NB4 (cell line): ENCODE measurements at regions not wholly inside any gene's neighbourhood (a gene's known extent, or its start where the extent isn't known, plus 50 kb on each side); places are given as distances from the start of the nearest gene placed in this dataset.

Experiments used
- DNase-seq: peaks from one replicate; pipeline ENCODE4 v3.0.0; 2010; ENCODE audit warnings: low read depth
- H3K4me3 ChIP-seq: one replicate; pipeline ENCODE4 v1.5.1; 2011; ENCODE audit warnings: mild to moderate bottlenecking, low read depth, low read length, moderate library complexity
- CTCF ChIP-seq: IDR thresholded peaks from one replicate; pipeline ENCODE4 v1.5.1; 2012; ENCODE audit warnings: low read depth, low read length
- MYC ChIP-seq: IDR thresholded peaks from 2 replicates; pipeline ENCODE4 v1.6.1; 2011; ENCODE audit warnings: low read depth, low read length
- POLR2A ChIP-seq: IDR thresholded peaks from 2 replicates; pipeline ENCODE4 v1.6.1; 2011; ENCODE audit warnings: mild to moderate bottlenecking; ENCODE audit not compliant: insufficient read length; ENCODE audit errors: extremely low read depth
- TF ChIP-seq, protein P1 (sequence below): IDR thresholded peaks from 2 replicates; pipeline ENCODE4 v1.6.1; 2011; ENCODE audit warnings: low read depth, low read length

- no peak overlapping the region for H3K4me3 ChIP-seq
- TF ChIP-seq MYC (no peak), POLR2A (no peak), CTCF (no peak)
- TF ChIP-seq, protein P1, sequence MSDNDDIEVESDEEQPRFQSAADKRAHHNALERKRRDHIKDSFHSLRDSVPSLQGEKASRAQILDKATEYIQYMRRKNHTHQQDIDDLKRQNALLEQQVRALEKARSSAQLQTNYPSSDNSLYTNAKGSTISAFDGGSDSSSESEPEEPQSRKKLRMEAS, result no peak
- no peak for DNase-seq
Measured at GRCh38 chr5:18553269-18553668, 919.0 kb downstream of the TAF11L14 start.

GRCh38 chr5:18560602-18561001 lies 926.3 kb downstream of the TAF11L14 start:
- H3K4me3 ChIP-seq, result no peak overlapping the region
- DNase-seq, result no peak
- TF ChIP-seq CTCF (no peak), MYC (no peak), POLR2A (no peak)
- TF ChIP-seq, protein P1, result no peak

DNA sequence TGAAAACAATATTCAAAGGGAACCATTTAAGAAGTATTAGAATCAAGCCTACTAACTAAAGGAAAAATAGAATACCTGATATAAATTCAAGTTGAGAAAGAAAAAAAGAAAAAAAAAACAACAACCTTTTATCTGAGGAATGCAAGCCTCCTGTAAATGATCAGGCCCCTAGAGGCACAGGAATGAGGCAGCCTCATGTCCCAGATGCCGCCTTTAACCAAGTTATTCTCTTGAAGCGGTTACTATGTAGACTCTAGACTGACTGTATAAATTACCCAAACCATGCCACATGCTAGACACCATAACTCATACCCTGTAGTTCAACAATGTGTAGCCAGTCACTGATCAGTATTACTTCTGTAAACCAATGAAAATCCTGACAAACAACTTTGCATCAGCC lies 929.6 kb downstream of the TAF11L14 start:
- no peak overlapping the region for H3K4me3 ChIP-seq
- DNase-seq, result no peak
- TF ChIP-seq CTCF (no peak), MYC (no peak), POLR2A (no peak)
- TF ChIP-seq, protein P1, result no peak

DNA sequence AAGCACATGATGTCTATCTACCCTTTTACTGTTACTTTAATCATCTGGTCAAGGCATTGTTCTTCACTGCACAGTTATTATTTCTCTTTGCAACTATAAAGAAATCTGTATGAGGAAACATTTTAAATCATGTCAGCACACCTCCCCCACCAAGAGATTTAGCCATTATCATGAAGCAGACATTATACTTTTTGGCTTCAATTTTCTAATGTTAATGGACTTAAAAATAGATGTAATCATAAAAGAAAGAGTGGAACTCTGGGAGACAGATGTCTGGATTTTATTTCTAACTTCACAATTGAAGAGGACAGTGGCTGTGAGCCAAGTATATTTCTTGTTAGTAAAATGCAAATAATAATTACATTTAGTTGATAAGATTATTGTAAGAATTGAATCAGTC lies 932.4 kb downstream of the TAF11L14 start:
- DNase-seq, result no peak
- H3K4me3 ChIP-seq, result no peak overlapping the region
- no peak for TF ChIP-seq CTCF
- TF ChIP-seq, protein P1, result no peak
- no peak for TF ChIP-seq POLR2A
- no peak for TF ChIP-seq MYC

GRCh38 chr5:18576586-18576985 lies 942.3 kb downstream of the TAF11L14 start:
- TF ChIP-seq, protein P1, result no peak
- TF ChIP-seq CTCF (no peak), POLR2A (no peak), MYC (no peak)
- no peak overlapping the region for H3K4me3 ChIP-seq
- no peak for DNase-seq

DNA sequence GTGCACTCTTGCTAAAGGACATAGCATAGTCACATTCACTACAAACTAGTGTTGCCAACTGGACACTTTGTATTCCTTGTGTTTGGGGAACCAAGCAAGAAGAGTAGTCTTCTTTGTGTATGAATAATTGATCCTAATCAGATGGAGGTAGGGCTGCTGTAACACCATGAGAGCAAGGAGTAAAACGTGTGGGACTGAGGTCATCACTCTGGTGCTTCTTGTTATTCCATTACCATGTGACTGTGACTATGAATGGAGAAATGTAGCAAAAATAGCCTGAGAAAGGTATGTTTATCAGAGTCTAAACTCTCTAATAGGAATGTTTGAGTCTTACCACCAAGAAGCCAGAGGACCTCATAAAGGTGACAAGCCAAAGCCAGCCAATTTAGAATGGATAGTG lies 966.9 kb downstream of the TAF11L14 start:
- no peak for DNase-seq
- no peak overlapping the region for H3K4me3 ChIP-seq
- TF ChIP-seq, protein P1, result no peak
- no peak for TF ChIP-seq POLR2A
- TF ChIP-seq MYC, result no peak
- TF ChIP-seq CTCF, result no peak
